OCI-LY7 (cell line): ENCODE measurements at regions not wholly inside any gene's neighbourhood (a gene's known extent, or its start where the extent isn't known, plus 50 kb on each side); places are given as distances from the start of the nearest gene placed in this dataset.

Experiments
- CTCF ChIP-seq: fragments of 200-600 bp; sonication (generic); conservative IDR thresholded peaks from 2 replicates; pipeline ENCODE4 v1.5.1; 2014; ENCODE audit warnings: mild to moderate bottlenecking, antibody characterized with exemption, low read length, moderate library complexity, mixed read lengths
- EZH2phosphoT487 ChIP-seq: fragments of 200-600 bp; sonication (generic); IDR thresholded peaks from 2 replicates; pipeline ENCODE4 v1.6.1; 2018; ENCODE audit warnings: low read depth, borderline replicate concordance, mild to moderate bottlenecking, mixed run types, antibody characterized with exemption, low read length, moderate library complexity, mixed read lengths

DNA sequence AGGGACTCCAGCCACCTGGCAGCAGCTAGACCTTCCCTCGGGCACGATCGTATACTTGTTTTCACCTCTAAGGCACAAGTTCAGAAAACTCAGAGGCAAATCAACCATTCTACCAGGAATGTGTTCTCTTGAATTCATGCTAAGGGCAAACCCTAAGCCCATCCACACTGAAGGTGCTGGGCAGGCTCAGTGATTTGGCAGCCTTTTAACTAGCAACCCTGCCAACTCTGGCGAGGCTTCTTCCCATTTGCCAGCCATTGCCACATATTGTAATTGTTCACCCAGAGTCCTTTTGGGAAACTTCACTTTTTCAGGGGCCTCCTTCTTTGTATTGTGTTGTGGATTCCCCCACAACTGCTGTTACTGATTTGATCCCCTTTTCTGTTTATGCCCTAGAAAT is 298.6 kb upstream of the LDB2 start:
- TF ChIP-seq CTCF (no peak), EZH2phosphoT487 (no peak)
